NOMO-1 treated with dmso at 0.1 percent for 144 hours (cell line): ENCODE measurements at regions not wholly inside any gene's neighbourhood (a gene's known extent, or its start where the extent isn't known, plus 50 kb on each side); places are given as distances from the start of the nearest gene placed in this dataset.

Source experiments
- DNase-seq: peaks from one replicate; lab custom pipeline; 2025; ENCODE audit not compliant: unreplicated experiment; lab: John Stamatoyannopoulos, UW

DNA sequence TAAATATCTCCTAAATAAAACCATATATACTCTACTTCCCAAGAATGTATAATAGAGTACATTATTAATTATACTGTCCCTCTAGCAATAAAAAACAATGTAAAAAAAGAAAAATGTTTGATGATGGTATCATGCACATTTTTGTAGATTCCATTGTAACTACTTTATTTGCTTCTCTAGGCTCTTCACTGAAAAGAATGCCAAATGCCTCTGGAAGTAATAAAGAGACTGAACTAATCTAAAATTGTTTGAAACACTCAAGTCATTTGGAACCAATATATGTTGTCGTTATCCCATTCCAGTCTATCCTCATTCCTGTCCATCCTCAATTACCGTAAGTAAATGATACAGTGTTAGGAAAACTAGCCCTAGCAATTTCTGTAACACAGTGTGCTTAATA, 233.6 kb downstream of the C12orf50 start:
- no peak for DNase-seq

DNA sequence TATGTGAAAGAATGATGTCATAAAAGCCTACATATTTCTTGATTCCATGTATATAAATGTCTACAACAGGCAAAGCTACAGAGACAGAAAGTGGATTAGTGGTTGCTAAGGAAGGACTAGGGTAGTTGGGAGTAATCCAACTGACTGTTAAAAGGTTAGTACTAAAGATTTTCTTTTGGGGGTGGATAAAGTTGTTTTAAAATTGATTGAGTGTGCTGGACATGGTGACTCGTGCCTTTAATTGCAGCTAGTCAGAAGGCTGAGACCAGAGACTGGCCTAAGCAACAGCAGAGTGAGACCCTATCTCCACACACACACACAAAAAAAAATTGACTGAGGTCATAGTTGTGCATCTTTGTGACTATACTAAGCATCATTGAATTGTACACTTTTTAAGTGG, 234.3 kb downstream of the C12orf50 start:
- no peak for DNase-seq

DNA sequence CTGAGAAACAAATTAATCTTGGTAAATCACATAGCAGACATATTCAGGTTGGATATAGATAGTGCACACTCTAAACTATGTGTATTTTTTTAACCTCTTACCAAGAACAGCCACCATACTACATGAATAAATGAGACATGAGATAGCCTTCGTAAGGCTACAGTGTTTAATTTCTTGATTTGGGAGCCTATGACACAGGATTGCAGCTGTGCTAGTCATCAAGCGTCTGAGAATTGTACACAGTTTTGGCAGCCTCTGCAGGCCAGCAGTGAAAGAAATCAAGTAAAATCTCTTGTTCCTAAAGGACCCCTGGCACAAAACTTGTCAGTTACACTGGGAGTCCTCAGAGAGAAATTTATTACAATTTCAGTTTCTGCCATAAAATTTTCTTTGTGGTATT, 236.1 kb downstream of the C12orf50 start:
- DNase-seq, result no peak

DNA sequence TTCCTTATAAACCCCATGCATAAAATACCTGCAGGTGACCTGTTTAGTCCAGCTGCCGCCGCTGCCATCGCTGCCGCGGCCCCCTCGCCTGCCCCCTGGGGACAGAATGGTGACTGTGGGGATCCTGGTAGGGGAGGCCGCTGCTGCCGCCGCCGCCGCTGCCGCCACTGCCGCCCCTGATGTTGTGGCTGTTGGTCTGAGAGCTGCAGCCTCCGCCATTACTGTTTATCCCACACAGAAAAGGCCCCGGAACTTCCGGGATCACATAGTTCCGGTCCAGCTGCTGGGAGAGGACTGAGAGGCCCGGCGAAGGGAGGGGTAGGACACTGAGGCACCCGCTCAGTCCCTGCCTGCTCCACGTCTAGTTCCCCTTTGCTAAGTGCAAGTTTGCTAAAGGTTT, 244.9 kb downstream of the C12orf50 start:
- no peak for DNase-seq

DNA sequence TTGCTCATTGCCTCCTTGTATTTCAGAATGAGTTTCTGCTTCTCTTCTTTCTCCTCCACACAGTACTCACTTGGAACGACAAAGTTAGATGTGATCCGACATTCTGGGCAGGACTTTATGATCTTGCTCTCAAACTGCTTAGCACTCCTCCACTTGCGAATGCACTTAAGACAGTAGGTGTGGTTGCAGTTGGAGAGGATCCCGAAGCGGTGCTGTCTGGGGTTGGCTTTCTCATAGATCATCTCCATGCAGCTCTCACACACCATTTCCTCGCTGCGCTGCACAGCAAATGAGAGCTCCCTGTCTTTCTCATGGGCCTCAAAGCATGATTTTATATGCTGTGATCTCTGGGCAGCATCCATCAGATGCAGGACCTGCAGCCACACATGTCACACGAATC, 245.7 kb downstream of the C12orf50 start:
- no peak for DNase-seq

DNA sequence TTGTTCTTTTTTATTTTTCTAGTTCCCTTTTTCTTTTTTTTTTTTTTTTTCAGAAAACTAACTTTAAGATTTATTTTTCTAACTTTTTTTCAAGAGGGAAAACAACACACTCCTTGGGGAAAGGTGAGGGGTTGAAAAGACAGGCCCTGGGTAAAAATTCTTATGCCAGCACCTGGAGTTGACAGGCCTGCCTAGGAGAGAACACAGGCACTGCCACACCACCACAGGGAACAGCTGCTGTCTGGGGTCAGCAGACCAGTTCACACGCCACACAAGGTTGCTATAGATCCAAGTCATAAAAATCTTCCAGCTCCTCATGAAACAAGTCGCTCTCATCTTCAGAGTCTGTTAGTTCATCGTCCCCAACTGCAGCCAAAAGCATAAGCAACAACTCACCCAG, 246.4 kb downstream of the C12orf50 start:
- no peak for DNase-seq

DNA sequence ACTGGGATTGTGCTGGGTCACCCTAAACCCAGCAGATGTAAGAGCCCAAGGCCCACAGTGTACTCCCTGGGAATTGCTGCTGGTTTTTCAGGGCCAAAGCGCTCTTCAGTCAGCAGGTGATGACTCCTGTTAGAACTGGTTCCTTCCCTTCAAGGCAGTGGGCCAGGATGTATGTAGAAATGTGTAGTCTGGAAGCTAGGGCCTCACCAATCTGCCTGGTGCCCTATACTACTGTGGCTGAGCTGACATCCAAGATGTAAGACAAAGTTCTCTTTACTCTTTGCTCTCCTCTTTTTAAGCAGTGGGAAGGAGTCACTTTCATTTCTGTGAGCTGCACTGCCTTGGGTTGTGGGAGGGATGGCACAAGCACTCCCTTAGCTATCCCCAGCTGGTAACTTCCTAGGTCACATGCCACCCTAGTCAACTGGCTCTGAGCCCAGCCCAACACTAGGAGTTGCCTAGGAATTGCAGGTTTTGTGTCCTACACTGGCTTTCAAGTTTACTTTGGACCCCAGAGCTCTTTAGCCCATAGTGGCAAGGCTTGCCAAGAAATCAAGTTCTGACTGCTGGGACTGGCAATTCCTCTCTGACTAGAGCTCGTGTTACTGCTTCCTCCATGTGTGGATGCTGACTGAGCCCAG, 249.2 kb downstream of the C12orf50 start:
- no peak for DNase-seq

DNA sequence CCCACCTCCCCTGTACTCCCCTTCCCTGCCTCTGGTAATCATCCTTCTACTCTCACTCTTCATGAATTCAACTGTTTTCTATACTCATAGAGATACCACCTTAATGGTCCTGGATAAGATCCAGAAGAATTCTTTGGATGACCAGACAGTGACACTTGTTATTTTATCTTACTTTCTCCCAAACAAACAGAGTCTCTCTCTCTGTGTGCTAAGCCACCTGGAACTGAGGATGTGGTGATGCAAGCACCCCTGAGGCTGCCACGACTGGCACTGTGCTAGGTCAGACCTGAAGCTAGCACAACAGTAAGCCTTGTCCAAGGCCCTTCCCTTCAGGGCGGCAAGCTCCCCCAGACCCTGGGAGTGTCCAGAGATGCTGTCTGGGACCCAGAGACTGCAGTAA, 250.2 kb downstream of the C12orf50 start:
- no peak for DNase-seq

DNA sequence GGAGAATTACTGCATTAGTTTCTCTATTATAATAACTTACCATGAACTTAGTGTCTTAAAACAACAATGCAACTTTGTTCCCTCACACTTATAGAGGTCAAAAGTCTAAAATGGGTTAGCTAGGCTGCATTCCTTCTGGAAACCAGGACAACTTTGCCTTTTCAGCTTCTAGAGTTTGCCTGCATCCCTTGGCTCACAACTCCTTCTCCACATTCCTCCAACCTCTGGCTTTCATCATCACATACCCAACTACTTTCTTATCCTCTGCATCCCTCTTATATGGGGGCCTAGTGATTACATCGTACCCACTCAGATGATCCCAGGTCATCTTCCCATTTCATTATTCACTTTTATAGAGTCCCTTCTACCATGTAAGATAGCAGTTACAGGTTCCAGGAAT, 251.1 kb downstream of the C12orf50 start:
- no peak for DNase-seq

DNA sequence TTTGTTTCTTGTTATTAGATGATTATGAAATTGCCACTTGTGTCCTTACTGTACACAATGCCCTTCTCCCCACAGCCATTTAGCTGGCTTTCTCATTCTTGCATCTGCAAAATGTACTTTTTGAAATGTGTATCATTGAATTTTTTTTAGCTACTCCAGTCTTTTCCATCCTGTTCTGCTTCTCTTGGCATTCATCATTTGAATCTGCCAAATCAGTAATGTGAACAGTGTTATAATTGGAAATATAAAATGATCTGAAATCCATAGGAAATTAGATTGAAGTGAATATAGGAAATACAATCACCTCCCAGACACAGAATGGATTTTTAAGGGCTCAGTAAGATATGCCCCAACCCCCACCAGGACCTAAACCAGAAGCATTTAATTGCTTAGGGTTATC, 253.4 kb downstream of the C12orf50 start:
- DNase-seq, result no peak

DNA sequence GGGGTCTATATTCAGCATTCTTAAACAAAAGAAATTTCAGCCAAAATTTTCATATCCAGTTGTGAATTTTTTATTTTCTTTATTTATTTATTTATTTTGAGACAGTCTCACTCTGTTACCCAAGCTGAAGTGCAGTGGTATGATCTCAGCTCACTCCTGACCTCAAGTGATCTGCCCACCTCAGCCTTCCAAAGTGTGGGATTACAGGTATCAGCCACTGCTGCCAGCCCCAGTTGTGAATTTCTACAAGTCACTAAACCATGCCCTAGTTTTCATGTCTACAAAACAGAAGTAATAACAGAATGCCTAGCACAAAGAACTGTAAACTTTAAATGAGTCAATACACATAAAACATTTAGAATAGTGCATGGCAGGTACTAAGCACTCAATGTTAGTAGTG, 254.2 kb downstream of the C12orf50 start:
- no peak for DNase-seq

DNA sequence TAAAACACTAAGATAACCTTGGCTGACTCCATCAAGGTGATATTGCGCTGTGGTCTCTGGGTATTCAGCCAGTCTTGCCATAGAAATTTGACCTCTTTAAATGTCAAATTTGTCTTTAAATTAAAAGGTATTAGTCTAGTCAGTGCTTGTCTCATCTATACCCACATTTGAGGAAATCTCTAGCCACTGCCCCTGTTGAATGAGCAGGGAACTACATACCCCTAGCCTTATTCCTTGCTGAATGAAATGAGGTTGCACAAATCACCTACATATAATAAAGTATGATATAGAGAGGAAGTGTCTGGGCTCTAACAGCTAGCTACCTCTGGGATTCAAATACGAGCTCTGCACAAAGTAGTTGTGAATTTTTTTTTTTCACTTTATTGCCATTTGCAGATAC, 256.8 kb downstream of the C12orf50 start:
- DNase-seq, result no peak

DNA sequence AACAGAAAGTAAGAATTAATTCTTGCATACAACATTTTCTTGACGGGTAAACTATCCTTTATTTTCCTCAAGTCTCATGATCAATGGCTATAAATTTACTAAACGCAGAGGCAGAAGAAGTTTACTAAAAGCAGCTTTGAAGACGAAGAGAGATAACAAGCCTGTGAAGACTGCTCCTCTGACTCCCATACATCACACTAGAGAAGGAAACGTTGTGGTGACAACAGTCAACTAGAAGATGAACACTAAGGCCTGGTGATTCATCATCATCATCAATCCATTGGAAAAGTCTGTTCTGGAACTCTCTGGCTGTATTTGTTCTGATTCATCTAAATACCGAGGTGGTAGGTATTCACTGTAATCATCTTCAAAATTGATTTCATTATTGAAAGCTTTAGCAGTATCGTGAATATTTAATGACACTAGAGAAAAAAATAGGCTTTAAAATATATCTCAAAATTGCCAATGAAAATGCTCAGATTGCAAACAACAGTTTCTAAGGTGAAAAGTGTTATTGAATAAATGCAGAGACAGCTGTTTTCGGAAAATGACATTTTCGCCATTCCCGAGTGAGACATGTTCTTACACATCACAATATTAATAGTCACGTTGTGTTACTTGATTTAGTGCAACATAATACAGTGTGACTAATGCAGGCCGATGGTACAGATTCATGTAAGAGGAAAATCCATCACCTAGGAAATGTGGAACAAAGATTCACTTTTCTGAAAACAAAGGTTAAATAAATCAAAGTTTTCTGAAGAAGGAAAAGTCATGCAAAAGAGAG, 260.5 kb downstream of the C12orf50 start:
- no peak for DNase-seq

DNA sequence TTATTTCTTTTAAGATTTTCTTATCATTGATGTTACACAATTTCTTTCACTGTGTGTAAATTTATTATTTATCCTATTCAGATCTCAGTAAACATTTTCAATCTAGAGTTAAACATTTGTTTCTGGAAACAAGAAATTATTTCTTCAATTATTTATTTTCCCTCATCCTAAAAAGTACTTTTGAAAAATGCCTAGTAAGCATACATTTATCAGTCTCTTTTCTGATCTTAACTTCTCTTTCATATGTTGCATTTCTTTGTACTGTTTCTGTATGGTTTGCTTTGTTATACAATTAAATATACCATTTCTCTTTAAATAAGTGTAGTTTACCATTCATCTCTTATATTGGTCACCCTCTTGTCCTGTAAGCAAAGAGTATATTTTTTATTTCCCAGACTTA, 263.2 kb downstream of the C12orf50 start:
- no peak for DNase-seq

DNA sequence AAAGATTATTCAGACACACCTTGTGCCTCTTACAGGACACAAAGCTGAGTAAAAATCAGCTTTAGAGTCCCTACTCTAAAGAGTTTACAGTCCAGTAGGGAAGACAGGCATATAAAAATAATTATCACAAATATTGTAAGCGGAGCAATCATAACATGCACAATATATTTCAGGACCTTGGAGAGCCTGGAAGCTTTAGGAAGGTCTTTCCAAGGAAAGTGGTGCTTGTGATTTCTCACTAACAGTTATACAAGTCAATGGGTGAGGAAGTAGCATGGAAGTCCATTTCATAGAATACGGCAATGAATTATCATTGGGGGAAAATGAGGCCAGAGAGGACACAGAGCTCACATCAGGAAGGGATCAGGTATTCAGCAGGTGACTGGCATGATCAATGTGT, 268.3 kb downstream of the C12orf50 start:
- no peak for DNase-seq

DNA sequence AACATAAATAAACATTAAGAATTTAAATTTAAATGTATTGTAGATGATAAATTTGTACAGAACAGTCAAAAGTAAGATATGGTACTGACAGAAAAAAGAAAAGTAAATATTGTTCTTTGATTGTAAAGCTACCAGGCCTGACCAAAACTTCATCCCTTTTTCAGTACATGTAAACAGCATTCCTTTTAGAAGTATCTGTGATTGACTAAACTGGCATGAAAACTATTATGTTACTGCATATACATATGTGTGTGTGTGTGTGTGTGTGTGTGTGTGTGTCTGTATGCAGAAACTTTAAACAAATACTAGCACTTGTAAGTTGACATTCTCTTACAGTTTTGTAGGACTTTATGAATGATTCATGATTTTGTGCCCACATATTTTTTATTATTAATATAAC, 270.9 kb downstream of the C12orf50 start:
- no peak for DNase-seq

DNA sequence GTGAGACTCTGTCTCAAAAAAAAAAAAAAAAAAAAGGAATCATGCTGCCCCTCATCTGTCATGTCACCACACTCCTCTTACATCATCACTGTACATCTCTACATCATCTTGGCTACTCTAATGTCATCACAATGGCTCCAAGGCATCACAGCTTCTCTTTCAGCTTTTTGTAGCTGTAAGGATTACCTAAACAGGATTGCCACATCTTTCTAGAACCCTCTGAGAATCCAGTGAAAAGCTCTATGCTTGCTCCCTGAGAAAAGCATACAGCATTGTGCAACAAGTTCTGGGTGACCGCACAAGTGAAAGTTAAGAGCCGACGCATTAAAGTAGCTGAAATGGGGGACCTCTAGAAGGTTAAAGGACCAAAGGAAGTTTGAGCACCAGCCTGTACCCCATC, 272.5 kb downstream of the C12orf50 start:
- DNase-seq, result no peak

DNA sequence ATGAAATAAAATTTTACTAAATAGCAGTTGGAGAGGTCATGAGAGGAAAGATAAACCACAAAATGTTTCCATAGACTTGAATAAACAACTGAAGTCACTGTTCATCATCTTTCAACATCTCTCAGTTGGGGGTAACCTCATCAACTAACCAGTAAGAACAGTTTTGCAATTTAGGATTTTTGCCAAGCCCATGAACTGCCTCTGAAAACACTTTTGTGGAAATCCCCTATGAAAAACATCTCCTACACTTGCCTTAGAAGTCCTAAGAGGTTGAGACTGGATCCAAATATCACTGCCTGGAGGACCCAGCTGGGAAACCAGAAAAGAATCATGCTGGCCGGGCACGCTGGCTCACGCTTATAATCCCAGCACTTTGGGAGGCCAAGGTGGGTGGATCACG, 273.1 kb downstream of the C12orf50 start:
- no peak for DNase-seq

DNA sequence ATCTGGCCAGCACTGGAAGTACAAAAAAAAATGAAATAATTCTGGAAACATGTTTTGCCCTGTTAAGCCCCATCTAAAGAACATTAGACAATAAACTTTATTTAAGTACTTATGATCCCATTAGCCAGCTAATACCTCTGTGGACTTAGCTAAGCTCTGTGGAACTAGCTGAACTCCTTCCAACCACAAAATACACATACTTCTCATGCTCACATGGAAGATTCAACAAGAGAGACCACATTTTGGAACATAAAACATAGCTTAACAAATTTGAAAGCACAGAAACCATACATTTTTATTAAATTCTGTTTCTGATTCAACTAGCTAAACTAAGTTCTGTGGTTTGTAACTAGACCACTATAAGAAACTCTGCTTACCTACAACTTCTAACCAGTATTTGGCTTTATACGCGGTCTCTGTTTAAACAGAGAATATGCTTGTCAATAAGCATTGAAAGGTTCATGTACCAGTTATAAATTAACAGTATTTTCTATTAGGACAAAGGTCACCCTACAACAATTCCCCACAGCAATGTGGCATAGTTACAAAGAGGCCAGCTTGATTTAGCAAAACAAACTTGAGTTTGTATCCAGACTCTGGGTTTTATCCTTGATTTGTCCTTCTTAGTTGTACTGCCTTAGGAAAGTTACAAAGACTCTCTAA, 300.1 kb downstream of the C12orf50 start:
- DNase-seq, result no peak

DNA sequence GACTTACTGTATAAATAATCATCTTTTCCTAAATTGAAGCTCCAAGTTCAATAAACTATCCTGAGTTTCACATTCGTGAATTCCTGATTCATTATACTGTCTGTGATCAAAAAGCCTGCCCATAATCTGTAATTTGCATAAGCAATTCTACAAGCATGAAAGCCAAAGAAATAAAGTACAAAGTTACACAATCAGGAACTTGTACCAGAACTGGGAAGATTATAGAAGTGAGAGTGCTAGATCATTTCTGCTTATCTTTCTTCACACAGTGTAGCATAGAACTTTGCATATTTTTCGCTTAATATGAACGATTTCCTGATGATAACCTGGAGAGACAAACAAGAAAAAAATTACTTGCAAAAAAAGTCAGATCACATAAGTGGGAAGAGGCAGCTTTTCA, 308.2 kb downstream of the C12orf50 start:
- no peak for DNase-seq

DNA sequence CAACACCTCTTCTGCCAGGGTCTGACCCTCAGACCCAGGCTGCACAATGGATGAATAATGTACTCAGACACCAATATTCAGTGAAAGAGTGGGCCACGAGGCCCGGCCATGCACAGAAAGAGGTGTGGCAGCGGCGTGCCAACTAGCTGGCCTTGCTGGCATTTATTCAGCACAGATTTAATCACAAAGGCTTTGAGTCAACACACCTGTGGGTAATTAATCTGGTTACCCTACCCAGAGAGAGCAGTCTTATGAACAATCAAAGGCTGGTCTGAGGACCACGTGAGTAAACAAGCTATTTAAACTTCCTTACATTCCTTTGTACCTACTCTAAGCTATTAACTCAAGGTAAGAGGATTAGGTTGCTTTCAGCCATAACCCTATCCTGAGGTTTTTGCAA, 324.8 kb downstream of the C12orf50 start:
- DNase-seq, result no peak

DNA sequence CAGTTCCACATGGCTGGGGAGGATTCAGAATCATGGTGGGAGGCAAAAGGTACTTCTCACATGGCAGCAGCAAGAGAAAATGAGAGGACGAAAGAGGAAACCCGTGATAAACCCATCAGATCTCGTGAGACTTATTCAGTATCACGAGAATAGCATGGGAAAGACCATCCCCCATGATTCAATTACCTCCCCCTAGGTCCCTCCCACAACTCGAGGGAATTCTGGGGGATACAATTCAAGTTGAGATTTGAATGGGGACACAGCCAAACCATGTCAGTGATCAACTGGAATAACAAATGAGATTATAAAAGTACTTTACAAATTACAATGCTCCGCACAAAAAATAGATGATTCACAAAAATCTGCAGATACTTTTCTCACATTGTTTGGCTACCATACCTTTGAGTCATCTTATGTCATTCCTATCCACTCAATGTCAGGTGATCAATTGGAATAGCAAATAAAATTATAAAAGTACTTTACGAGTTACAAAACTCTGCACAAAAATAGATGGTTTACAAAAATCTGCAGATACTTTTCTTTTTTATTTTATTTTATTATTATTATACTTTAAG, 338.9 kb downstream of the C12orf50 start:
- no peak for DNase-seq
